ENCODE measurements at regions not wholly inside any gene's neighbourhood (a gene's known extent, or its start where the extent isn't known, plus 50 kb on each side); places are given as distances from the start of the nearest gene placed in this dataset.

GRCh38 chr10:22853906-22854447, 73.9 kb upstream of the ARMC3 start:
- H3K4me1 ChIP-seq: peaks cover 7% of the 10 kb centered on the region
- H3K4me3 ChIP-seq: no peak overlapping the region
- intact Hi-C loops (cut with DNase I): no loop called here
- DNase-seq (no peak), ATAC-seq (no peak)
- no peaks in the 10 kb centered on the region for H3K27me3 ChIP-seq (ENCODE audit: insufficient read depth in 3 of 3, low read length in 2 of 3)
- no peak for TF ChIP-seq CTCF (IDR thresholded peaks at IDR 0.05)
- H3K27ac ChIP-seq: no peak overlapping the region
- WGBS, 3 donors: 88 to 90% (median 90%) methylated on average over 5 of the region's 5 CpGs
- H3K9me3 ChIP-seq: no peaks in the 10 kb centered on the region
- no peaks in the 10 kb centered on the region for H3K36me3 ChIP-seq (ENCODE audit: insufficient read depth in 1 of 2, low read depth in 1 of 2)

- TF ChIP-seq CTCF (IDR thresholded peaks at IDR 0.05): no peak
- Histone ChIP-seq H3K36me3 (ENCODE audit: insufficient read depth in 1 of 2, low read depth in 1 of 2) (no peaks in the 10 kb centered on the region), H3K4me3 (no peak overlapping the region), H3K27me3 (ENCODE audit: insufficient read depth in 3 of 3, low read length in 2 of 3) (no peaks in the 10 kb centered on the region), H3K27ac (no peak overlapping the region), H3K9me3 (no peaks in the 10 kb centered on the region), H3K4me1 (peaks cover 7% of the 10 kb centered on the region)
- 76 to 80% (median 77%) methylated on average over 6 of the region's 6 CpGs for WGBS, 3 donors
- ATAC-seq (no peak), DNase-seq (no peak)
- intact Hi-C loops (cut with DNase I): no loop called here
These were observed 75.0 kb upstream of the ARMC3 start for GRCh38 chr10:22852712-22853353.

GRCh38 chr10:22851865-22852239, 76.0 kb upstream of the ARMC3 start:
- Histone ChIP-seq H3K9me3 (no peaks in the 10 kb centered on the region), H3K4me3 (no peak overlapping the region), H3K4me1 (peaks cover 7% of the 10 kb centered on the region), H3K36me3 (ENCODE audit: insufficient read depth in 1 of 2, low read depth in 1 of 2) (no peaks in the 10 kb centered on the region), H3K27ac (no peak overlapping the region), H3K27me3 (ENCODE audit: insufficient read depth in 3 of 3, low read length in 2 of 3) (no peaks in the 10 kb centered on the region)
- intact Hi-C loops (cut with DNase I): no loop called here
- 85 to 88% (median 86%) methylated on average over 5 of the region's 5 CpGs for WGBS, 3 donors
- no peak for ATAC-seq
- no peak for DNase-seq
- no peak for TF ChIP-seq CTCF (IDR thresholded peaks at IDR 0.05)

GRCh38 chr10:22850541-22850940, 77.3 kb upstream of the ARMC3 start:
- H3K36me3 ChIP-seq (ENCODE audit: insufficient read depth in 1 of 2, low read depth in 1 of 2): no peaks in the 10 kb centered on the region
- DNase-seq: no peak
- no peak for TF ChIP-seq CTCF (IDR thresholded peaks at IDR 0.05)
- no peaks in the 10 kb centered on the region for H3K9me3 ChIP-seq
- no peak overlapping the region for H3K4me3 ChIP-seq
- no peak for ATAC-seq
- no peaks in the 10 kb centered on the region for H3K27me3 ChIP-seq (ENCODE audit: insufficient read depth in 3 of 3, low read length in 2 of 3)
- H3K4me1 ChIP-seq: peaks cover 7% of the 10 kb centered on the region
- WGBS, 3 donors: 67 to 76% (median 69%) methylated on average over 3 of the region's 3 CpGs
- H3K27ac ChIP-seq: no peak overlapping the region
- intact Hi-C loops (cut with DNase I): no loop called here

Measured in psoas muscle (tissue), 7 donors.